PC-9 (cell line): ENCODE measurements at regions not wholly inside any gene's neighbourhood (a gene's known extent, or its start where the extent isn't known, plus 50 kb on each side); places are given as distances from the start of the nearest gene placed in this dataset. TPM values are rescaled to one million over a fixed set of nuclear protein-coding genes. Genes with fewer than 3 reads are reported as not detected.
A peak's percentile ranks its signal among the peaks of the same experiment; 100 is the strongest.

Experiments
- BruUV-seq: library from RNA; stranded (reverse); fragments of 400-500 nt; replicated peaks from 2 replicates; lab custom pipeline; 2021; lab: Mats Ljungman, UMichigan
- CTCF ChIA-PET: fragments of 300-600 bp; sonication (Branson Sonifier 250); formaldehyde crosslinking; loops from one replicate; lab custom pipeline; 2022; ENCODE audit warnings: antibody characterized with exemption; lab: Charles Lee
- POLR2A ChIA-PET: fragments of 300-600 bp; sonication (Branson Sonifier 250); formaldehyde crosslinking; loops from one replicate; lab custom pipeline; 2022; ENCODE audit warnings: antibody characterized with exemption; ENCODE audit not compliant: unreplicated experiment; lab: Charles Lee
- DNase-seq, 2 experiments: peaks; one replicate each; pipeline versions ENCODE4 v3.0.0 to v3.0.0-alpha.2; 2015 to 2022; ENCODE audit warnings: mixed read lengths in 1 of 2
- H2AFZ ChIP-seq: fragments of 200-600 bp; sonication (generic); 2 replicates; pipeline ENCODE4 v1.8.1; 2017; ENCODE audit warnings: antibody characterized with exemption
- H3F3A ChIP-seq: fragments of 200-600 bp; sonication (generic); 2 replicates; pipeline ENCODE4 v1.8.1; 2017; ENCODE audit warnings: antibody characterized with exemption, mild to moderate bottlenecking, low read depth; ENCODE audit not compliant: insufficient read depth
- H3K27ac ChIP-seq: fragments of 200-600 bp; sonication (generic); 2 replicates; pipeline ENCODE4 v1.6.1; 2016; ENCODE audit warnings: mixed run types
- H3K27me3 ChIP-seq: fragments of 200-600 bp; sonication (generic); 2 replicates; pipeline ENCODE4 v1.6.1; 2016; ENCODE audit warnings: low read depth, mixed run types; ENCODE audit not compliant: insufficient read depth
- H3K36me3 ChIP-seq: fragments of 200-600 bp; sonication (generic); 2 replicates; pipeline ENCODE4 v1.6.1; 2016; ENCODE audit warnings: low read depth, mixed run types
- H3K4me1 ChIP-seq: fragments of 200-600 bp; sonication (generic); replicated peaks from 2 replicates; pipeline ENCODE4 v1.6.1; 2016; ENCODE audit warnings: mixed run types; ENCODE audit not compliant: insufficient read depth
- H3K4me2 ChIP-seq: fragments of 200-600 bp; sonication (generic); 2 replicates; pipeline ENCODE4 v1.6.1; 2017; ENCODE audit warnings: mixed run types
- H3K4me3 ChIP-seq: fragments of 200-600 bp; sonication (generic); 2 replicates; pipeline ENCODE4 v1.6.1; 2016; ENCODE audit warnings: mixed run types
- H3K79me2 ChIP-seq: fragments of 200-600 bp; sonication (generic); 2 replicates; pipeline ENCODE4 v1.6.1; 2017; ENCODE audit warnings: low read depth, mixed run types
- H3K9me2 ChIP-seq: fragments of 200-600 bp; sonication (generic); 2 replicates; pipeline ENCODE4 v1.8.1; 2017; ENCODE audit warnings: mild to moderate bottlenecking; ENCODE audit not compliant: insufficient read depth
- H3K9me3 ChIP-seq: fragments of 200-600 bp; sonication (generic); 2 replicates; pipeline ENCODE4 v1.8.1; 2016; ENCODE audit warnings: low read depth; ENCODE audit not compliant: insufficient read depth
- H4K20me1 ChIP-seq: fragments of 200-600 bp; sonication (generic); 2 replicates; pipeline ENCODE4 v1.8.1; 2017; ENCODE audit not compliant: insufficient read depth
- CTCF ChIP-seq: fragments of 200-600 bp; sonication (generic); conservative IDR thresholded peaks from 2 replicates; pipeline ENCODE4 v1.6.1; 2017; ENCODE audit warnings: mixed run types, antibody characterized with exemption, mild to moderate bottlenecking, moderate library complexity
- EZH2 ChIP-seq: fragments of 200-600 bp; sonication (generic); IDR thresholded peaks from 2 replicates; pipeline ENCODE4 v1.8.0; 2017; ENCODE audit warnings: antibody characterized with exemption, low read depth
- intact Hi-C: fragments of 100-400 bp; cut with micrococcal nuclease; formaldehyde crosslinking; loops from one replicate; pipeline ENCODE4 v1.10.0; 2022; ENCODE audit not compliant: unreplicated experiment
- microRNA-seq: library from miRNA; unstranded; fragments of <30 nt; microRNA quantifications from one replicate; pipeline ENCODE4 v1.2.0, GENCODE V29; 2021; ENCODE audit warnings: borderline number of aligned reads, borderline replicate concordance

- Histone ChIP-seq H3K4me2 (no peak overlapping the region), H3K9me3 (no peaks in the 10 kb centered on the region), H2AFZ (no peak overlapping the region), H3K27me3 (peaks cover 47% of the 10 kb centered on the region), H3K4me1 (no peaks in the 10 kb centered on the region), H4K20me1 (no peaks in the 10 kb centered on the region), H3F3A (no peaks in the 10 kb centered on the region), H3K36me3 (no peaks in the 10 kb centered on the region), H3K9me2 (no peaks in the 10 kb centered on the region), H3K79me2 (no peaks in the 10 kb centered on the region), H3K27ac (no peak overlapping the region), H3K4me3 (no peak overlapping the region)
- ChIA-PET POLR2A (no interaction called here), CTCF (interaction anchor here (1.7 kb wide), 1 partner anchor 93 kb away, joined by 8 read pairs; no protein-coding TSS in a partner anchor)
- intact Hi-C loops: loop anchor here (1.0 to 5.0 kb wide), 2 partner anchors 93 to 846 kb away; no protein-coding TSS in a partner anchor
- no TSS peak for BruUV-seq
- peak; percentile 47 to 72 for DNase-seq
- TF ChIP-seq EZH2 (no peak), CTCF (peak; percentile 99)
Observed at GRCh38 chr11:79493555-79494171, 52.8 kb upstream of the TENM4 start.

- no TSS peak for BruUV-seq
Observed at GRCh38 chr11:79492008-79492407, 51.2 kb upstream of the TENM4 start.

More at GRCh38 chr11:79492008-79492407, 51.2 kb upstream of the TENM4 start:
- ChIA-PET CTCF (interaction anchor here (0.7 to 1.7 kb wide), 2 partner anchors 86 to 91 kb away, joined by 3 to 8 read pairs; no protein-coding TSS in a partner anchor), POLR2A (no interaction called here)
- Histone ChIP-seq H4K20me1 (no peaks in the 10 kb centered on the region), H3K27me3 (peaks cover 38% of the 10 kb centered on the region), H3K4me2 (no peak overlapping the region), H2AFZ (no peak overlapping the region), H3K36me3 (no peaks in the 10 kb centered on the region), H3K9me2 (no peaks in the 10 kb centered on the region), H3K79me2 (no peaks in the 10 kb centered on the region), H3K4me1 (no peaks in the 10 kb centered on the region), H3K9me3 (no peaks in the 10 kb centered on the region), H3K27ac (no peak overlapping the region), H3K4me3 (no peak overlapping the region), H3F3A (no peaks in the 10 kb centered on the region)
- TF ChIP-seq EZH2: no peak
- no peak for TF ChIP-seq CTCF
- no peak for DNase-seq
- intact Hi-C loops: loop anchor here (5.0 kb wide), 1 partner anchor 845 kb away; no protein-coding TSS in a partner anchor

Small RNA genes in the stretch of these regions (microRNA-seq; reads per million reads assigned to microRNA genes)
- not detected for gene MIR4300
